HG02870 (cell line): ENCODE measurements at regions not wholly inside any gene's neighbourhood (a gene's known extent, or its start where the extent isn't known, plus 50 kb on each side); places are given as distances from the start of the nearest gene placed in this dataset.
A peak's percentile ranks its signal among the peaks of the same experiment; 100 is the strongest.

Experiments used
- ATAC-seq: cut with Tn5 transposase; IDR thresholded peaks from one replicate; pipeline ENCODE4 v1.9.1; 2021; ENCODE audit warnings: mild to moderate bottlenecking, moderate library complexity; ENCODE audit not compliant: unreplicated experiment

- ATAC-seq = no peak
Observed at GRCh38 chr2:64312622-64313397, 141.2 kb upstream of the LGALSL start.

GRCh38 chr2:64313398-64313723, 140.6 kb upstream of the LGALSL start:
- ATAC-seq = no peak

- no peak for ATAC-seq
Observed at GRCh38 chr2:64315291-64315960, 138.5 kb upstream of the LGALSL start.

GRCh38 chr2:64317707-64318475, 136.1 kb upstream of the LGALSL start:
- no peak for ATAC-seq

- ATAC-seq = no peak
Observed at GRCh38 chr2:64318476-64318748, 135.6 kb upstream of the LGALSL start.

GRCh38 chr2:64319896-64320295, 134.1 kb upstream of the LGALSL start:
- no peak for ATAC-seq

- ATAC-seq = no peak
Observed at GRCh38 chr2:64322433-64322832, 131.5 kb upstream of the LGALSL start.

GRCh38 chr2:64323197-64323596, 130.8 kb upstream of the LGALSL start:
- no peak for ATAC-seq

- ATAC-seq = no peak
Observed at GRCh38 chr2:64324746-64325410, 129.1 kb upstream of the LGALSL start.

GRCh38 chr2:64325477-64325851, 128.5 kb upstream of the LGALSL start:
- ATAC-seq = no peak

- ATAC-seq = peak; percentile 86
Observed at GRCh38 chr2:64325852-64326577, 127.9 kb upstream of the LGALSL start.

- ATAC-seq = no peak
Observed at GRCh38 chr2:64326578-64327050, 127.3 kb upstream of the LGALSL start.

- no peak for ATAC-seq
Observed at GRCh38 chr2:64327129-64327509, 126.8 kb upstream of the LGALSL start.

GRCh38 chr2:64327510-64328414, 126.2 kb upstream of the LGALSL start:
- ATAC-seq = no peak

GRCh38 chr2:64328415-64328722, 125.6 kb upstream of the LGALSL start:
- ATAC-seq = no peak

- ATAC-seq = no peak
Observed at GRCh38 chr2:64328756-64329155, 125.2 kb upstream of the LGALSL start.

- no peak for ATAC-seq
Observed at GRCh38 chr2:64329848-64330247, 124.1 kb upstream of the LGALSL start.

- no peak for ATAC-seq
Observed at GRCh38 chr2:64330281-64331113, 123.5 kb upstream of the LGALSL start.

GRCh38 chr2:64331114-64331645, 122.8 kb upstream of the LGALSL start:
- ATAC-seq = no peak
